Ishikawa (cell line): ENCODE measurements at regions not wholly inside any gene's neighbourhood (a gene's known extent, or its start where the extent isn't known, plus 50 kb on each side); places are given as distances from the start of the nearest gene placed in this dataset.

Experiments
- CEBPB ChIP-seq: IDR thresholded peaks from 2 replicates; pipeline ENCODE4 v1.6.1; 2012
- EGR1 ChIP-seq: IDR thresholded peaks from 2 replicates; pipeline ENCODE4 v1.6.1; 2012
- EP300 ChIP-seq: IDR thresholded peaks from 2 replicates; pipeline ENCODE4 v1.6.1; 2012; ENCODE audit warnings: borderline replicate concordance
- YY1 ChIP-seq: IDR thresholded peaks from 2 replicates; pipeline ENCODE4 v1.6.1; 2012; ENCODE audit warnings: low read depth
- ZBTB7A ChIP-seq: IDR thresholded peaks from 2 replicates; pipeline ENCODE4 v1.6.1; 2012; ENCODE audit warnings: low read depth

DNA sequence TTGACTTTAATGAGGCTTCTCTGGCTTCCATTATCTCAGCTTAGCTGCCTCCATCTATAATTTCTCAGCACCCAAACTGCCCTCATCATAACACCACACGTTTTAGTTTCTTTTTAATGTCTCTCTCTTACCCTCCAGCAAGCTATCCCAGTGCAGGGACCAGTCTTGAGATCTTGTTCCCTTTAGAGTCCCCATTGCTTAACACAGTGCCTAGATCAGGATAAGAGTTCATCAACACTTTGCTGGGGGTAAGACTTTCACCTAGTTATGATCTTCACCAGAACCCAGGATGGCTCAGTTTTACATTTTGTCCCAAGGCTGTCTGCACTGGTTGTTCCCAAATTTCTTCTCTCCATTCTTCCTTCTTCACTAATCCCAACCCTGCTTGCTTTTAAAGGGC is 126.1 kb downstream of the OR2B2 start:
- TF ChIP-seq EP300: no peak
- no peak for TF ChIP-seq CEBPB
- no peak for TF ChIP-seq ZBTB7A
- no peak for TF ChIP-seq YY1
- no peak for TF ChIP-seq EGR1
